ENCODE measurements at regions not wholly inside any gene's neighbourhood (a gene's known extent, or its start where the extent isn't known, plus 50 kb on each side); places are given as distances from the start of the nearest gene placed in this dataset.

DNA sequence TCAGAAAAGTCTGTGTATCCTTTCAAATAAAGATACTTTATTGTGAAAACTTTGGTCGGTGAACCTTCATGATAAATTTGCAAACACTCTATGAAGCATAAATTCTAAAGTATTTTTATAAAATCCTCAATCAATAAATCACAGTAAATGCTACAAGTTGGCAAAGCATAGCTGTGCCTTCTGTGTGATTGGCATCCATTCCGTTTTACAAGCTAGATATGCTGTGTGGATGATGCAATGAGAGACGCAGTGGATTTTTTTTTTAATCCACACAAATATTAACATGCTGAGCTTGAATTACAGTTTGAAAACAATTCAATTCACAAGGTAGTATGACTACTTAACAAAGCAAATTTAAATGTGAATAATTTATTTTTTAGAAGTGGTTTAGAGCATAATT lies 937.2 kb downstream of the ZPLD1 start:
- intact Hi-C loops (cut with DNase I) = no loop called here
- no peak for DNase-seq (ENCODE audit: low spot score)

DNA sequence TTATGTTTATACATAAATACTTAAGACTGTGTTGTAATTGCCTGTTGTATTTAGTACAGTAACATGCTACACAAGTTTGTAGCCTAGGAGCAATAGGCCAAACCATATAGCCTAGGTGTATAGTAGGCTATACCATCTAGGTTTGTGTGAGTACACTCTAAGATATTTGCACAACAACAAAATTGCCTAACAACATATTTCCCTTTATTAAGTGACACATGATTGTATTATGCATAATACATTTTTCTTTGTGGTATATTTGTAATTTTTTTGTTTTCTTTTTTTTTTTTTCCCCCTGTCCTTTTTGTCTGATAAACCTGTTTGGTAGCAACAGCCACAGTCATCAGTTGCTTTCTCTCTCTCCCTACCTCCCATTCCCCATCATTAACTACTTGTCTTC lies 945.6 kb downstream of the ZPLD1 start:
- DNase-seq (ENCODE audit: low spot score) = no peak
- intact Hi-C loops (cut with DNase I) = no loop called here

DNA sequence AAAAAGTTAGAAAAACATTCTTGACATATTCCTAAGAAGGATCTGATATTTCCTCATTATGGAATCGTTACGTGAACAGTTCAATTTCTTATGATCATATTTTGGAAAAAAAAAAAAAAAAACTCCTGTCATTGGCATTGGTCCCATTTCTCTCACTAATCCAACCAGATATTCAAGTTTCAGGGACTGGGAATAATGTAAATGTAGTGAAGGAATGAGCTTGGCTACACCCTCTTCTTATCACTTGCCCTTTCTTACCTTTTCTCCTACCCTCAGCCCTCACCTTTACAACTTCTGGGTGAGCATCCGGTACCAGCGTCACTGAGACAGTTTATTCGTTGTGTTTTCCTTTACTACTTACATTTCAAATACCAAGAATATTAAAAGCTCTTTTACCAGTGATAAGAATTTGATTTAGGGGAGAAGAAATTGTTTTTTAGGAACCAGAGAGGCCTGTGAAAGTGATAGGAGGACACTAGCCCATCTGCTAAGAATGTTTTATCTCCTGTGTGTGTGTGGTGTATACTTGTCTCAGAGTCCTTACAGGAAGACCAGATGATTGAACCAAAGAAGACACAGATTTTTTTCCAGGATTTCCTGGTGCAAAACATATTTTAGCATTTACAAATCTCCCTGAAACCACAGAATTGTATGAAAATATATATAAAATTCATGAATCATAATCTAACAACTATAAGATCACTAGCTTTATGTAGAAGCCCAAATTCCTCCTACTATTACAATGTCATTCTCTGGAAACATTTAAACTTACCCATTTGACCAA lies 946.7 kb downstream of the ZPLD1 start:
- intact Hi-C loops (cut with DNase I) = no loop called here
- no peak for DNase-seq (ENCODE audit: low spot score)

DNA sequence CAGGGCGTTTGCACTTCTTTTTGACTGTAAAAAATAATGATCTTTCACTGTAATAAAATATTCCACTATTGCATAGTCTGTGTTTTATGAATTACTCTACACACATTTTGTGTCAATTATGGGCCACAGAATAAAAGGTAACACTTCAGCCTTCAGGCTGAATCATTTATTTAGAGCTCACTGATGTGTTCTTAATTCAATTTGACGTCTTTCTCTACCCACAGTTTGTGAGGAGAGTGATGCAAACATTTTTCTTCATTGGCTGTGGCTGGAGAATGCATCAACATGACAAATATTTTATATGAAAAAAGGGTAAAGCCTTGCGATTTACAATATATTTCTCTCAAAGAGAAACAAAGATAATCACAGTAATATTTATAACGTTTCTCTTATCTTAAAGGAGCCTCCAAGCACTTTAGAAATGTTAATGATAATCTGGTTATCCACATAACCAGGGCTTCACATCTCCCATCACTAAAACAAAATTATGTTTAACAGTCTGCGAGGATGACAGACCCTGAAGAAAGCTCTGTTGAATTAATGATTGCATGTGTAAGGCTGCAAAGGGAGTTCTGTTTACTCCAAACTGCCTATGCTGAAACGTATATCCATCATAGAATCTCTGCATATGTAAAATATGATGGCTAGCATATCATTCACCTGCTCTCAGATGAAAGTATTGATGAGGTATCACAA lies 951.3 kb downstream of the ZPLD1 start:
- intact Hi-C loops (cut with DNase I) = no loop called here

DNA sequence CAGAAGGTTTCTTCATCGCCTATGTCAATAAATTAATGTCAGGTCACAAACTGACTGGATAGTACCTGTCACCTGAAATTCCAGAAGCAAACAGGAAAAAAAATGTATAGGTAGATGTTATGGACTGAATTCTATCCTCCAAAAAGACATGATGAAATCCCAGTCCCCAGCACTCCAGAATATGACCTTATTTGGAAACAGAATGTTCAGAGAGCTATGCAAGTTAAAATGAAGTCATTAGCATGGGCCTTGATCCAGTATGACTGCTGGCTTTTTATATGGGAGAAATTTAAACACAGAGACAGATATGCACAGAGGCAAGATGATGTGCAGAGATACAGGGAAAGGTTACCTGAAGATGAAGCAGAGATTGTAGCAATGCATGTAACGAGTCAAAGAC lies 953.4 kb downstream of the ZPLD1 start:
- DNase-seq (ENCODE audit: low spot score) = no peak
- intact Hi-C loops (cut with DNase I) = no loop called here

More for the DNA sequence above, 951.3 kb downstream of the ZPLD1 start:
- no peak for DNase-seq (ENCODE audit: low spot score)

DNA sequence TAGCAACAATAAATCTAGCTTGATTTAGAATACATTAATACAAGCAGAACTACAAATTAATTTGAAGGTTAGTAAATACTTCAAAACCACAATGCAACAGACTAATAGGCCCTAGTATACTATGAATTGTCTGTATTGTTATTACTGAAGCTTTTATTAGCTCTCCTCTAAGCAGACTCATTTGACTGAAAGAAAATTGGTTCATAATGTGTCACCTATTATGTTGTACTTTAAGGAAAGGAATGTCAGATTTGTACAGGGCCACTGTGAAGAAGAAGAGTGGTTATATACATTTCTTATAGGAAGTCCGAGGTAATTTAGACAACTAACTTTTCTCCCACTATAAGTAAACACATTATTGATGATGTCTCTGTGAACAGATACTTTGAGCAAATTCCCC lies 954.5 kb downstream of the ZPLD1 start:
- intact Hi-C loops (cut with DNase I) = no loop called here
- no peak for DNase-seq (ENCODE audit: low spot score)

DNA sequence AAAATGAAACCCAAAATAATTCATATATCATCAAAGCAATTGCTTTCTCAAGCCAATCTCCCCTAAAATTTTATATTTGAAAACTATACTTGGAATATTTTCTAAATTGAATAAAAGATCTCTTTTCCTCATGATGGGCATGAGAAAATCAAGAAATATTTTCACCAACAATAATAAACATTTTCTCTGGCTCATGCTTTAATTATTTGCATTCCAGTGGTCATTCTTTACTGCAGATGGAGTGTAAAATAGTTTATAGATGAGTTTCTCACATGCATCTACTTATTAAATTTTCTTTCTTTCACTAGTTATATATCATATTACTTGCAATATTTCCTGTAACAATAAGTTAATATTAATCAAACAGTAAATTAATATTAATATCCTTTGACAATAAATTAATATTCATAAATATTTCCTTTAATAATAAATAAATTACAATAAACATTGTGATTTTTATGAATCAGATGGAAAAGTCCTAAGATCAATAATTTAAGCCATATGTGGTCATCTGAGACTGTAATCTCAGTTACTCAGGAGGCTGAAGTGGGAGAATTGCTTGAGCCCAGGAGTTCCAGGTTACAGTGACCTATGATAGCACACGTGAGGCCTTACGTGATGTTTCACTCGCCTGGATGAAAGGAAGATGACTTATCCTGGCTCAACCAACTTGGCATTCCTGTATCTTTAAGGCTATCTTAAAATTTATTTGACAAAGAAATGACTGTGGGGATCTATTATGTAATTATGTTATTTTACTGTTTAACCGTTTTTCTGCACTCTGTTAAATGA lies 958.8 kb downstream of the ZPLD1 start:
- intact Hi-C loops (cut with DNase I) = no loop called here
- DNase-seq (ENCODE audit: low spot score) = no peak

DNA sequence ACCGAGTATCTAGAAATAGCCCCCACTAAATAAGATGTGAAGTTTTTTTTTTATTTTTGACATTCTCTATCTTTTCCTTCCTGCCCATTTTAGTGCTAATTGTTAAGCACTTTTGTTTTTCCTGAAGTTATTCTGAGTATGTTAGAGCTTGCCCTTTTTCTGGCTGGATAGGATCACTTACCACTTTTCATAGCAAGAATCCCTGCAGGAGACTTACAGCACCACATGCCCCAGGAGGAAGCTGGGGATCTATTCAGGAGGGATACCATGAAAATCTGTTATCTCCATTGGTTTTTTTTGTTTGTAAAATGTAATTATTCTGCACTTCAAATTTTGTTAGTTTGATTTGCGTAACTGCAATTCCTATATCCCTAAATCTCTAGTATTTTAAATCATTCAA lies 968.4 kb downstream of the ZPLD1 start:
- intact Hi-C loops (cut with DNase I) = no loop called here
- DNase-seq (ENCODE audit: low spot score) = no peak

DNA sequence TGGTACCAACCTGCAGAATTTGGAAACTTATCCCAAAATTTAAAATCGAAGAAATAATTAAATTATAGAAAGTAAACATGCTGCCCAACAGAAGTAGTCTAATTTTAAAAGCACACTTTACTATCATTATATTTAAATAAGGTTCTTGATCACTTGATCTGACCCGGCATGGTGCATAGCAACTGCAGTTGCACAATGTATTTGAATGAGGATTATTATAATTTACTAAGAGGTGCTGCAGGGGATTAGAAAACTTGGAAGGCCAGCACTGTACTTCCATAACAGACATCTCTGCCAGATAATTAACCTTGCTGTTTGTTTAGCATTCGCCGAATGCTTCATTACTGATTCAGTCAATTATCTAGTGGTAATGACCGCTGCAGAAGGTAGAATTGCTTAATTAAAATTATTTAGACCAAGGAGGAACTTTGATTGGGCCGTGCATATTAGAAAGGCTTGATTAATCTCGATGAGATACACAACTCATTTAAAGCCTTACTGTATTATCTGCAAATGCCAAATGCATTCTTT lies 971.6 kb downstream of the ZPLD1 start:
- no peak for DNase-seq (ENCODE audit: low spot score)
- intact Hi-C loops (cut with DNase I) = no loop called here

DNA sequence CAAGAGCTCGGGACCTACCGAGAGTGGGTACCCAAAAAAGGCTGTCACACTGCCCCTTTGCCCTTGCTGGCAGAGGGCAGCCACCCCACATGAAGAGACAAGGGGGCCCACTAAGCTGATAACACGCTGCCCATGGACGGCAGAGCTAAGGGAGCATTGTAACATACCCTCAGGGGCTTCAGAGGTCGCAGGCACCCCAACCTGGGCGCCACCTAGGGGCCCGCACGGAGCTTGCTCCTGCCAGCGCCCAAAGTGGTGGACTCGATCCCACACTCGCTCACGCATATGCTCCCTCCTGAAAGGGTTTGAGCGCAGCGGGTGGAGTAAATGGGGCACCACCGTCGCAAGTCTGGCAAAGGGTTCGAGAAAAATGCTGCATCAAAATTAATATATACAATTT lies 975.4 kb downstream of the ZPLD1 start:
- DNase-seq (ENCODE audit: low spot score) = no peak
- intact Hi-C loops (cut with DNase I) = no loop called here

DNA sequence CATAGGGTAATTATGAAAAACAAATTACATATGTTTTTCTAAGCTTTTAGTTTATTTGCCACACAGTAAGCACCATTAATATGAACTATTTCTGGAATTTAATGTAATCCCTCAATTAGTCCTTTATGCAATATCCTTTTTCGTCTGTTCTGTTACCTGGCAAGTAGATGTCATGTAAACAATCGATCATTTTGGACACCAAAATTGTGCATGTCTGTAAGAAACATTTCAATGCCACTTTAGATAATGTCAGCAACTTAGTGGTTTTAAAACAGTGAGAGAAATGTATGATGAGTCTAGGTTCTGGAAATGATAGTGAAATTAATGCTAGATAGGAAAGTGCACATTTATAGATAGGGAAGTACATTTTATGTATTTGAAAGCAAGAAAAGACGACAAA lies 986.6 kb downstream of the ZPLD1 start:
- intact Hi-C loops (cut with DNase I) = no loop called here

DNA sequence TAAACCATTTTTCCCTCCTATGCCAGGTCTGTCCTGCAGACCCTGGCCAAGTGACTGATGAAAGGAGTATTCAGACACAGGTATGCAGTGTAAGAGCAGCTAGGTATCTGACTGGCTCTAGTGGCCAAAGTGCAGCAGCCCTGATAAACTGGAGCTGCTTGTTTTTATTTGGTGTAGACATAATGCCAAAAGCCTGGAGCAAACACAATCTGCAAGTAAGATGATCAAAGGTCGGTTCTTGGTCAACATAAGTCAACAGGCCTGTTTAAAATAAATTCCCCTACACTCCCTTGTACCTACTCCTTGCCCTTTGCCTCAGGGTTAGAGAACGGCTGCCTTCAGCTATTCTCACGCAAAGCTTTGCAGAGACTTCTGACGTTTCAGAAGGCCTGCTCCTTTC lies 1003.1 kb downstream of the ZPLD1 start:
- no peak for DNase-seq (ENCODE audit: low spot score)
- intact Hi-C loops (cut with DNase I) = no loop called here

More for the DNA sequence above, 986.6 kb downstream of the ZPLD1 start:
- DNase-seq (ENCODE audit: low spot score) = no peak

DNA sequence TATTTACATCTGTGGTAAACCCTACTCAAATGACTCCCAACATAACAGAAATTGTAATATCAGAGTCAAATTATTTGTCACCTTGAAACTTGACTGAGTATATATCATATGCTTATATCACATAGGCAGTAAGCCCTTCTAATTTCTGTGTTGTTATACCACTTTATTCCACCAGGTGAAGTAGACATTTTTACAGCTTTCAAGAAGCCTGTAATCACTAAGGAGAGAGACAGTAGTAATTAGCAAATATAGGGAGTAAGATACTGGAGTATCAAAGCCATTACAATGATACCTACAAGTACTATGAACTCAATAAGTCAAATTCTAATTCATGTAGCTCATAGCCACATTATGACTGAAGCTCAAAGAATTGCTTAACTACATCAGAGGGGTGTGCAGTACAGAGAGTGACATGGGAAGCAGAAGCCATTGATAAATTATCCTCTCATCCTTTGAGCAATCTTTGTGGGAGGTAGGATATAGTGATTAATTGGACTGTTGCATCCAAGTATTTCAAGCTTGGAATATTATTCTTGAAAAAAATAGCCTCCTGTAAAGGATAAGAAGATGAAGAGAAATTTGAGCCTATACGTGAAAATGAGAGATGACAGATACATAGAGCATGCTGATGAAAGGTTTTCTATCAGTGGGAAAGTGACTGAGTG lies 1005.9 kb downstream of the ZPLD1 start:
- intact Hi-C loops (cut with DNase I) = no loop called here
- DNase-seq (ENCODE audit: low spot score) = no peak

DNA sequence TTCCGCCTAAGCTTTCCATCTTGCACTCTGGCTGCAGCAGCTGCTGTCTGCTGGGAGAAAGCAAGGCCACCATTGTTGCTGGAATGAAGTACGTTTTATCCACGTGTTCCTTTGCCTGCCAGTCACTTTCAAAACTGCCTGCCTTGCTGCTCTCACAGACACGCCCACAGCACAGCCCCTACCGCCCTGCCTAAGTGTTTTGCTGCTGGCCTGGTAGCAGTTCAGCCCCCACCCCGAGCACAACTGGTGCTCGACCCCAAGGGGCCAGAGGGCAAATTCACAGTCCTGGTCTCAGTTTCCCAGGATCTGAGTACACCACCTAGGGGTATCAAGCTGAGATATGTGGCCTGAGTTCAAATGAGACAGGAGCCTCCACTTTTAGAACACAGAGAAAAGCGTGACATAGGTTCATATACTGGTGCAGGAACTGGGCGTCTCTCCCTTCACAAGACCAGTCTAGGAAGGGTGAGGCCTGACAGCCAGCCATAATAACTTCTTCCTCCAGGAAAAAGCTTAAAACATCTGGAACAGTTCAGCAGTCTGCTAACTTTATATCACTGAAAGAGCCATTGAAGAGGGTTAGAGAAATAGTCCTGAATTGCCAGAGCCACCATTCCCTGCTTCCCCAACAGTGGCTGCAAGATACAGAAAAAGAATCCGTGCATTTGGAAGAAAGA lies 1012.3 kb downstream of the ZPLD1 start:
- intact Hi-C loops (cut with DNase I) = no loop called here
- DNase-seq (ENCODE audit: low spot score) = no peak

DNA sequence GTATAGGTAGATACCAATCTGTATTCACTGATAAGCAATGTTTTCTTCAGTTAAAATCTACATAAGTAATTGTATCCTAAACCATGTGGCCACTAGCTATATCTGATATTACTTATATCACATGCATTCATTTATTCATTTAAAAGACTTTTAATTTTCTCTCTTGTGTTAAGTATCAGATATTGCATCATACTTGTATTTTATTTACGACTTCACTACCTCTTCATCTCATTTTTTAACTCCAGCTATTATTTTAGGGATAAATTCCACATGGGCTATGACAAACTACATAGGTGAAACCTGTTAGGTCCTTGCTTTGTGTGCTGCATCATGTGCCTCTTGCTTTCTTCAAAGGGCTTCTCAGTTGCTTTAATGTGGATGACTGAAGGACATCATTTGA lies 1018.3 kb downstream of the ZPLD1 start:
- intact Hi-C loops (cut with DNase I) = no loop called here

DNA sequence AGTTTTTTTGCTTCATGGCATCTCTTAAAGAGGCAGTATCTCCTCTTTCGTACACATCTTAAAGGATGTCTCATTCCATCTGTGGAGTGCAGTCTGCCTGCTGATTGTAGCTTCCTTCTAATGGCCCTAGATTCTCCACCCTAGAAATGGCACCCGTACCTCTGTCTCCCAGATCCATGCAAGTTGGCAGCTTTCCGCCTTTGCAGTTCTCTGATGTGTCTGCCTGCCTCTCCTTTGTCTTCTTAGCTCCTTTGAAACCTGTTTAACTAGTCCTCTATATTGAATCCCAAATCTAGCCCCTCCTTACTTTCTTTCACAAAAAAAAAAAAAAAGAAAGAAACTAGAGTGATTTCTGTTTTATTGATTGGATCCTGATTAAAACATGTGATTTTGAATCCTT lies 1025.0 kb downstream of the ZPLD1 start:
- DNase-seq (ENCODE audit: low spot score) = no peak
- intact Hi-C loops (cut with DNase I) = no loop called here

More for the DNA sequence above, 1018.3 kb downstream of the ZPLD1 start:
- DNase-seq (ENCODE audit: low spot score) = no peak

DNA sequence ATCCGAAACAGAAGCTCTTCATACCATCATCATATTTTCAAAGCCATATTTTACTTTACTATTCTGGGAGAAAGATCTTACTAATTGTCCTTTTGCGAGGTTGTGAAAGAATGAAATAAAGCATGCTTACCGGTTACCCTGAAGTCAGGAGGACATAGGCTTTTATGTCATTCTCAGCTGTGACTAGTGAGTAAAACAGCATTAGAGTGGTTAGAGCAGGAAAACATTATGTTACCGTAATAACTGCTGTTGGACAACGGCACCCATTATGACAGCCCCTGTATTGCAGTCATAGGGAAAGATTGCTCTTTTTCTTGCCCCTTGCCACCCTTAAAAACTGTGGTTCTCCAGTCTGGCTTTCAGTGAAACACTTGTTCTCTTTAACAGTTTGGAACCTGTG lies 1035.7 kb downstream of the ZPLD1 start:
- no peak for DNase-seq (ENCODE audit: low spot score)
- intact Hi-C loops (cut with DNase I) = no loop called here

DNA sequence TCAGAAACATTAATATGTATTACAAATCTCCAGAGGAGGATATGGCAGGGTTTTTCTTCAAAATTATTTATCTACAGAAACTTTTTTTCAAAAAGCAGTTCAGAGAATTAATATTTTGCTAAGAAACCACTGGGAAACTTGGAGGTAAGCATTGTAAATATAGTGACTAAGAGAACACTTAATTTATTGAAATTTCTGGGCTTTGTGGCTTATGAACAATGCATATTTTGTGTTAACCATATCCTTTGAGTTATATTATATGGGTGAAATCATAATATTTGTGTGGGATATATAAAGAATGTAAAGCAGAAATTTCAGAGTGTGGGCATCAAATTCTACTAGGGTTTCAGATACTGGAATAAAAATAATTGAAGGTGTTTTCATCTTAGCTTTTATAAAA lies 1059.2 kb downstream of the ZPLD1 start:
- intact Hi-C loops (cut with DNase I) = no loop called here
- DNase-seq (ENCODE audit: low spot score) = no peak

DNA sequence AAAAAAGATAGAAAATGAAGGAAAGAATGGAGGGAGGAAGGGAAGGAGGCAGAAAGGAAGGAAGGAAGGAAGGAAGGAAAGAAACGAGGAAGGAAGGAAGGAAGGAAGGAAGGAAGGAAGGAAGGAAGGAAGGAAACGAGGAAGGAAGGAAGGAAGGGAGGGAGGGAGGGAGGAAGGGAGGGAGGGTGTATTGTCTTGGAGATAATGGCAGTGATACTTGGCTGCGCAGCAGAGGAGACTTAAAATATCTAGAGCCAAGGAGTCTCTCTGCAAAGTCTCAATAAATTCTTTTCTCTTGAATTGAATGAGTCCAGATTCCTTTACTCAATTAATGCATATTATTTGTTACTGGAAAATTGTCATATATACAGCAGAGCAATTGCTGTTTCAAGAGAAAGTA lies 1059.7 kb downstream of the ZPLD1 start:
- no peak for DNase-seq (ENCODE audit: low spot score)
- intact Hi-C loops (cut with DNase I) = no loop called here
